PFSK-1 (cell line): ENCODE measurements at regions not wholly inside any gene's neighbourhood (a gene's known extent, or its start where the extent isn't known, plus 50 kb on each side); places are given as distances from the start of the nearest gene placed in this dataset.

Source experiments
- FOXP2 ChIP-seq: optimal IDR thresholded peaks from 2 replicates; pipeline ENCODE3; 2011; ENCODE audit warnings: borderline replicate concordance, control low read depth, inconsistent platforms; ENCODE audit not compliant: insufficient read depth; ENCODE audit errors: extremely low read length, extremely low read depth
- POLR2AphosphoS5 ChIP-seq: IDR thresholded peaks from 2 replicates; pipeline ENCODE4 v1.6.1; 2012; ENCODE audit warnings: low read depth, mild to moderate bottlenecking, control low read depth, low read length, moderate library complexity
- SIN3A ChIP-seq: IDR thresholded peaks from 2 replicates; pipeline ENCODE4 v1.6.1; 2012; ENCODE audit warnings: mild to moderate bottlenecking, low read length, moderate library complexity, borderline replicate concordance; ENCODE audit not compliant: insufficient read depth
- TAF1 ChIP-seq: IDR thresholded peaks from 2 replicates; pipeline ENCODE4 v1.6.1; 2012; ENCODE audit warnings: low read length, control low read depth, borderline replicate concordance; ENCODE audit not compliant: insufficient read depth
- TF ChIP-seq, protein P1 (sequence below), 2 experiments: IDR thresholded peaks; 2 replicates each; pipeline versions ENCODE4 v1.6.1 to v1.8.0; 2011 to 2012; ENCODE audit warnings: low read depth in 2 of 2, low read length in 2 of 2, control low read depth in 1 of 2, inconsistent platforms in 1 of 2, mild to moderate bottlenecking in 1 of 2, moderate library complexity in 1 of 2; ENCODE audit not compliant: insufficient read depth in 1 of 2

DNA sequence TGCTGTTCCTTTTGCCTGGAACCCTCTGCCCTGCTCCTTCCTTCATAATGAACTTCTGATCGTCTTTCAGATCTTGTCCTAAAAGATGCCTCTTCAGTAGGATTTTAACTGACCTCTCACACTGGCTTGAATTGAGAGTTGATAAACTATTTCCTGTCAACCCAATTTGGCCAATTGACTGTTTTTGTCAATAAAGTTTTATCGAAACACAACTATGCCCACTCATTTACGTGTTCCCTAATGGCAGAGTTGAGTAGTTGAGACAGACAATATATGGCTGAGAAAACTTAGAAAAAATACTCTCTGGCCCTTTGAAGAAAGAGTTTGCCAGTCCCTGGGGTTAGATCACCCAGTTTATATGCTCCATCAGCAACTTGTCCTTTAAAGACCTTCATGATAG, 171.7 kb upstream of the TBX3 start:
- TF ChIP-seq POLR2AphosphoS5 (no peak), TAF1 (no peak), SIN3A (no peak), FOXP2 (no peak)
- TF ChIP-seq, protein P1, sequence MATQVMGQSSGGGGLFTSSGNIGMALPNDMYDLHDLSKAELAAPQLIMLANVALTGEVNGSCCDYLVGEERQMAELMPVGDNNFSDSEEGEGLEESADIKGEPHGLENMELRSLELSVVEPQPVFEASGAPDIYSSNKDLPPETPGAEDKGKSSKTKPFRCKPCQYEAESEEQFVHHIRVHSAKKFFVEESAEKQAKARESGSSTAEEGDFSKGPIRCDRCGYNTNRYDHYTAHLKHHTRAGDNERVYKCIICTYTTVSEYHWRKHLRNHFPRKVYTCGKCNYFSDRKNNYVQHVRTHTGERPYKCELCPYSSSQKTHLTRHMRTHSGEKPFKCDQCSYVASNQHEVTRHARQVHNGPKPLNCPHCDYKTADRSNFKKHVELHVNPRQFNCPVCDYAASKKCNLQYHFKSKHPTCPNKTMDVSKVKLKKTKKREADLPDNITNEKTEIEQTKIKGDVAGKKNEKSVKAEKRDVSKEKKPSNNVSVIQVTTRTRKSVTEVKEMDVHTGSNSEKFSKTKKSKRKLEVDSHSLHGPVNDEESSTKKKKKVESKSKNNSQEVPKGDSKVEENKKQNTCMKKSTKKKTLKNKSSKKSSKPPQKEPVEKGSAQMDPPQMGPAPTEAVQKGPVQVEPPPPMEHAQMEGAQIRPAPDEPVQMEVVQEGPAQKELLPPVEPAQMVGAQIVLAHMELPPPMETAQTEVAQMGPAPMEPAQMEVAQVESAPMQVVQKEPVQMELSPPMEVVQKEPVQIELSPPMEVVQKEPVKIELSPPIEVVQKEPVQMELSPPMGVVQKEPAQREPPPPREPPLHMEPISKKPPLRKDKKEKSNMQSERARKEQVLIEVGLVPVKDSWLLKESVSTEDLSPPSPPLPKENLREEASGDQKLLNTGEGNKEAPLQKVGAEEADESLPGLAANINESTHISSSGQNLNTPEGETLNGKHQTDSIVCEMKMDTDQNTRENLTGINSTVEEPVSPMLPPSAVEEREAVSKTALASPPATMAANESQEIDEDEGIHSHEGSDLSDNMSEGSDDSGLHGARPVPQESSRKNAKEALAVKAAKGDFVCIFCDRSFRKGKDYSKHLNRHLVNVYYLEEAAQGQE (IDR thresholded peaks at IDR 0.05; ENCODE audit: insufficient read depth in 1 of 2, low read depth in 2 of 2, low read length in 2 of 2), result no peak
